ELR (cell line): ENCODE measurements at regions not wholly inside any gene's neighbourhood (a gene's known extent, or its start where the extent isn't known, plus 50 kb on each side); places are given as distances from the start of the nearest gene placed in this dataset.
"Not testable (repeated sequence)": the region's sequence is repeated elsewhere in the genome, so short reads cannot be mapped to it uniquely, and the experiment has no call there.

Experiments used
- DNase-seq: peaks from one replicate; pipeline ENCODE4 v3.0.0-alpha.2; 2015; ENCODE audit warnings: low read depth

GRCh38 chr12:61290473-61290872, 969.7 kb upstream of the USP15 start:
- DNase-seq: no peak

GRCh38 chr12:61291647-61292046, 968.6 kb upstream of the USP15 start:
- DNase-seq: no peak

GRCh38 chr12:61294011-61294410, 966.2 kb upstream of the USP15 start:
- DNase-seq: not testable (repeated sequence)

- DNase-seq: no peak
Observed at GRCh38 chr12:61301817-61302216, 958.4 kb upstream of the USP15 start.

GRCh38 chr12:61302282-61302681, 957.9 kb upstream of the USP15 start:
- DNase-seq: no peak

- no peak for DNase-seq
Observed at GRCh38 chr12:61308220-61308619, 952.0 kb upstream of the USP15 start.

GRCh38 chr12:61311413-61311812, 948.8 kb upstream of the USP15 start:
- DNase-seq: no peak

- DNase-seq: no peak
Observed at GRCh38 chr12:61348871-61349270, 911.3 kb upstream of the USP15 start.

GRCh38 chr12:61355105-61355504, 905.1 kb upstream of the USP15 start:
- DNase-seq: no peak

GRCh38 chr12:61356485-61356884, 903.7 kb upstream of the USP15 start:
- DNase-seq: no peak

- DNase-seq: no peak
Observed at GRCh38 chr12:61357496-61357895, 902.7 kb upstream of the USP15 start.

- no peak for DNase-seq
Observed at GRCh38 chr12:61362037-61362436, 898.2 kb upstream of the USP15 start.

GRCh38 chr12:61365001-61365400, 895.2 kb upstream of the USP15 start:
- DNase-seq: no peak

GRCh38 chr12:61367281-61367785, 892.9 kb upstream of the USP15 start:
- DNase-seq: no peak

- DNase-seq: no peak
Observed at GRCh38 chr12:61369241-61369910, 890.8 kb upstream of the USP15 start.

GRCh38 chr12:61384511-61384910, 875.7 kb upstream of the USP15 start:
- no peak for DNase-seq

GRCh38 chr12:61385771-61386170, 874.4 kb upstream of the USP15 start:
- DNase-seq: no peak

GRCh38 chr12:61397668-61398067, 862.5 kb upstream of the USP15 start:
- DNase-seq: no peak

GRCh38 chr12:61412201-61412600, 848.0 kb upstream of the USP15 start:
- DNase-seq: no peak

GRCh38 chr12:61414470-61414869, 845.7 kb upstream of the USP15 start:
- DNase-seq: no peak

GRCh38 chr12:61422786-61423185, 837.4 kb upstream of the USP15 start:
- DNase-seq: no peak

GRCh38 chr12:61452076-61452475, 808.1 kb upstream of the USP15 start:
- DNase-seq: no peak

- no peak for DNase-seq
Observed at GRCh38 chr12:61487728-61488127, 772.5 kb upstream of the USP15 start.
